ENCODE measurements at regions not wholly inside any gene's neighbourhood (a gene's known extent, or its start where the extent isn't known, plus 50 kb on each side); places are given as distances from the start of the nearest gene placed in this dataset.

DNA sequence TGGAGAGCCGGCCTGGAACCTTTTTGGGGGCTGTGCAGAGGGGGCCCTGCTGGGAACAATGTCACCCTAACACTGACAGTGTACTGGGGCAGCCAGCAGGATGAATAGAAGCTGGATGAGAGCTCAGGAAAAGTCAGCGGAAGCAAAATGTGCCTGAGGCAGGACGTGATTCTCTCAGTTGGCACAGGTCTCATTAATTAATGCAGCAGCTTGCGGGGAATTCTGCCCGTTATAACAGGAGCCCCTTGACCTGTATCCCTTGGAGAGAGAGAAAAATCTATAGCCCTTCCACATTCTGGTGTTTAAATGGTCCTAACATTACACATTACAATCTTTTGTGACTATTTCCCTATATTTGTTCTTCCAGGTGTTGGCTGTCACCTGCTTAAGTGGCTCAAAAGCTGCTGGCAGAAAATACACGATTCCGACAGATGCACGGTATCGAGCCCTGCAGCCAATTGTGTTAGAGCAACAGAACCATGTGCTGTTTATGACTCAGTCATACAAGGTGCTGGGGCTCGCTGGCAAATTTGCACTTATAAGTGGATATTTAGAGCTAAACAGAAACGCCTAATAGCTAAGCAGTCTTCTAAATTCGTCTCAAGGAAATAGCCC lies 854.7 kb downstream of the AACS start:
- Histone ChIP-seq H3K27ac (no peak overlapping the region), H3K27me3 (no peaks in the 10 kb centered on the region), H3K4me3 (no peak overlapping the region), H3K4me1 (no peaks in the 10 kb centered on the region), H3K9me3 (replicated peaks) (no peaks in the 10 kb centered on the region), H3K36me3 (no peaks in the 10 kb centered on the region)
- DNase-seq = no peak

DNA sequence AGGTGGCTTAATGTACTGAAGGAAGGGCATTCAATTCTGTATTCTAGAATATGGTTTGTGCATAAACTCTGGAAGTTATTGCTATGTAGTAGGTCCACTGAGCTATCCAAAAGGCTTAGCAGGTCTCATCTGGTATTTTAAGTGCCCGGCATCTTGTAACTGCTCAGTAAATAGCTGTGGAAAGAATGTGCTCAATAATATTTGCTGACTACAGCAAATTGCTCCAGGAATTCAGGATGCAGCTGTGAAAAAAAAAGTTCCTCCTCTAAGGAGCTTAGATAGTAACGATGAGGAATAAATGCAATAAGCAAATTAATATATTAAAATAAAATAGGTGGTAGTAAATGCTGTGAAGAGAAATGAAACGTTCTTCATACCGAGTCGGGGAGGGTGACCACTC lies 857.1 kb downstream of the AACS start:
- H3K4me3 ChIP-seq = no peak overlapping the region
- DNase-seq = no peak
- no peaks in the 10 kb centered on the region for H3K36me3 ChIP-seq
- no peaks in the 10 kb centered on the region for H3K27me3 ChIP-seq
- no peak overlapping the region for H3K27ac ChIP-seq
- H3K9me3 ChIP-seq (replicated peaks) = no peaks in the 10 kb centered on the region
- no peaks in the 10 kb centered on the region for H3K4me1 ChIP-seq

DNA sequence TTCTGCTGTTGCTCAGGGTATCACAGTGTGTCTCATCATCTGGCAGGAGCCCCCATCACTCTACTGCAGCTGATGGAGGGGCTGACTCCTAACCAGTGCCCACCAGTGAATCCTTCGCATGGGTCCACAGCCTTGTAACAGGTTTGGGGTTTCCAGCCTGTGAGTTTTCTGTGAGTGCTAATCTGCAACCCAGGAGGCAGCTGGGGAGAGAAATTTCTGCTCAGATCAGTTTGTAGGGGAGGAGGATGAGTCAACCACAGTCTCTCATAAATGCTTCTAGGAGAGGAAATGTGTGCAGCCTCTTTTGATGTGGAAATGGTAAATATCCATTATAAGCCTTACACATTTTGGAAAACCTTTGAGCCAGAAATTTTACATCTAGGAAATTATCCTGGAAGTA lies 871.3 kb downstream of the AACS start:
- Histone ChIP-seq H3K27ac (no peak overlapping the region), H3K4me1 (no peaks in the 10 kb centered on the region)
- DNase-seq = no peak

DNA sequence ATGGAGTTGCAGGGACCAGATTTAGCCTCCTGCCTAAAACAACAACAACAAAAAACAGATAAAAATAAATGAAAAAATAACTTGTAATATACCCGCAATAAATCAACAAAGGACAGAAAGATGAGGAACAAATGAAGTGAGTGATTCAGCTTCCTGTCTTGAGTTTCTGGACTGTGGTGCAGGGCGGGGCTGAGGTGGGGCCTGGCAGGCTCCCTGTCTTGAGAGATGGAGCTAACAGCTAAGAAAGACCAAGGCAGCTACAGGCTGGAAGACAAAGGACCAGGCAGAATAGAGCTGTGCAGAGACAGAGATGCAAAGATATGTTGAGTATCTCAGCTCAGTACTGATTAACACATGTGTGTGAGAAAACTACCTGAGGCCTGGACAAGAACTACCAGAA lies 879.2 kb downstream of the AACS start:
- Histone ChIP-seq H3K36me3 (no peaks in the 10 kb centered on the region), H3K9me3 (replicated peaks) (no peaks in the 10 kb centered on the region), H3K4me1 (no peaks in the 10 kb centered on the region), H3K4me3 (no peak overlapping the region), H3K27ac (no peak overlapping the region), H3K27me3 (no peaks in the 10 kb centered on the region; the same call in 1 of the 2 replicates)
- DNase-seq = no peak

More for the DNA sequence above, 871.3 kb downstream of the AACS start:
- Histone ChIP-seq H3K27me3 (no peaks in the 10 kb centered on the region; the same call in none of the 2 replicates), H3K9me3 (replicated peaks) (no peaks in the 10 kb centered on the region), H3K4me3 (no peak overlapping the region), H3K36me3 (no peaks in the 10 kb centered on the region)

DNA sequence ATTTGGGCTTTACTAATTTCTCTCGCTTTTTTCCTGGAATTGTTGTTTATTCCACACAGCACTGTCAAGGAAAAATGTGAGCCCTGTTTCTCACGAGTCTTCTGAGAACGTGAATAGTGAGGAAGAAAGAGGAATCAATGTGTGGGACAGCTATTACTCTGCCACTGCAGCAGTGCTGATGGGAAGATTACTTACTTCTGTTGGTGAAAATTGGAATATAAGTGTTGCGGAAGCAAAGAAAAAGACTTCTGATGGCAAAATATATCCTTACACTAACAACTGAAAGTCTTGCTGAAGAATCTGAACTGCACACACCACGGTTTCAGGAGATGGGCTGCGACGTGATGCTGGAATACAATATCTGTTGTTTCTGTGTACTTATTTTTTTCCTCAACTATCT lies 884.2 kb downstream of the AACS start:
- no peak for DNase-seq
- Histone ChIP-seq H3K4me1 (no peaks in the 10 kb centered on the region), H3K4me3 (no peak overlapping the region), H3K27ac (no peak overlapping the region), H3K9me3 (replicated peaks) (no peaks in the 10 kb centered on the region), H3K27me3 (no peaks in the 10 kb centered on the region), H3K36me3 (no peaks in the 10 kb centered on the region)

DNA sequence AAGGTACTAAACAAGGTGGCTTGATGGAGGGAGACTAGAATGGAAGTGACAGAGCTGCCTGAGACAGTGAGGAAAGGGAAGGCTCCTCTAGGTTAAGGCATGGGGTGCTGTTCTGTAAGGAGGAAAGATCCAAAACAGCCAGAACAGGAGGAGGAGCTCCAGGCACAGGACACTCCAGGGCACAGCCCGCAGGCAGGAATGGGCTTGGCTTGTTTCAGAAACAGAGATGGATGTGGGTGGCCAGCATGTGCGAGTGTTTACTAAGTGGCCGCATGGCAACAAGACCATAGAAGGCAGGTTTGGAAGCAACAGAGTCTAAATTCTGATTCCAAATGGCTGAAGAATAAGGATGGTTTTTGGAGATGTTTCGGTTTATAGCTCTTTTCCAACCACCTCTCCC lies 889.1 kb downstream of the AACS start:
- H3K36me3 ChIP-seq = no peaks in the 10 kb centered on the region
- H3K27me3 ChIP-seq = no peaks in the 10 kb centered on the region
- no peak overlapping the region for H3K4me3 ChIP-seq
- no peak overlapping the region for H3K27ac ChIP-seq
- no peak for DNase-seq
- H3K4me1 ChIP-seq = no peaks in the 10 kb centered on the region
- H3K9me3 ChIP-seq (replicated peaks) = no peaks in the 10 kb centered on the region

DNA sequence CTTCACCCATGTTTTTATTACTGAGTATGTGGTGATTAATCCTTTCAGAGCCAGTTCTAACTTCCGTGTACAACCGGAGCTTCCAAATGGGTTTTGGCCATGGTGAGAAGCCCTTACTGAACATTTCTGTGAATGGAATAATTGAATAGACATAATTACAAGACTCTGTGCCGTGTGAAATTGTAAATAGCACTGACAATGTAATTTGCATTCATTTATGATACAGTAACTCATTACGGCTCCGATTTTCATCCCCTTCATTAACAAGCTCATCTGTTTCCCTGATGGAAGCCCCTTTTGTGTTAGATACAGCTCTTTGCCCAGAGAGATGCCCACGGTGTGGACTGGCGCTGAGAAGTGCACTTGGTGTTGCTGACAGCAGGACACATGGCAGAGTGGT lies 891.0 kb downstream of the AACS start:
- Histone ChIP-seq H3K9me3 (replicated peaks) (no peaks in the 10 kb centered on the region), H3K27ac (no peak overlapping the region)

DNA sequence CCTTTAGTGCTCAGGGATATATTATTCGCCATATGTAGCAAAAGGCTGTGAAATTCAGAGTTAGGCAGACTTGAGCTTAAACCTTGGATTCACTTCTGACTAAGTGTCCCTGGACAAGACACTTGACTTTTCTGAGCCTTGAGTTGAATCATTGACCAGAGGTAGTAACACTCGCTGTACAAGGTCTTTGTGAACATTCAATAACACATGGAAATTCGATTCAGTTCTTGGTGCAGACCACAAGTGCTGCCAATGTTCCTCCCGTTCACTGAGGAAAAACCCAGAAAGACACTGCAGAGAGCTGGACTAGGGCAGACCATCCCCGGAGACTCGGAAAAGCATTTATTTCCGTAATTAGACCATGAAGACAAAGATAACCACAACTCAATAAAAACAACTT lies 901.4 kb downstream of the AACS start:
- Histone ChIP-seq H3K4me1 (no peaks in the 10 kb centered on the region), H3K27ac (no peak overlapping the region), H3K4me3 (no peak overlapping the region), H3K27me3 (no peaks in the 10 kb centered on the region), H3K36me3 (no peaks in the 10 kb centered on the region), H3K9me3 (replicated peaks) (no peaks in the 10 kb centered on the region)
- DNase-seq = no peak

More for the DNA sequence above, 891.0 kb downstream of the AACS start:
- H3K27me3 ChIP-seq = no peaks in the 10 kb centered on the region
- H3K4me1 ChIP-seq = no peaks in the 10 kb centered on the region
- no peak for DNase-seq
- no peak overlapping the region for H3K4me3 ChIP-seq
- H3K36me3 ChIP-seq = no peaks in the 10 kb centered on the region

DNA sequence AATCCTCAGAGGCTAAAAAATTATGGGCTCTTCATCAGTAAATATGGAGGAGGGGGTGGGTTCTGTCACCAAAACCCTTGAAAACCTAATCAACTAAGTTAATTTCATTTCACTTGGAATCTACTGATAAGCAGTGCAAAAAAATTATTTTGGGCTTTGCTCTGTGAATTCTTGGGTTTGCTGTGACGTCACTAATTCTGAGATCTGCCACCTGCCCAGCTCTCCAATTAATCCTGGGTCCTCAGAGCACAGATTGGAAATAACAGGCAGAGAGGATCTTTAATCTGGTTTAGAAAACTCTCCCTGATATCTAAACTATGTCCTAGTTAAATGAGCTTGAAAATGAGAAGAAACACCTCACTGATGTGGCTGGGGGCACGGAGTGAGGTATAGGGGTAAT lies 903.2 kb downstream of the AACS start:
- Histone ChIP-seq H3K27ac (no peak overlapping the region), H3K4me1 (no peaks in the 10 kb centered on the region), H3K36me3 (no peaks in the 10 kb centered on the region), H3K9me3 (replicated peaks) (no peaks in the 10 kb centered on the region), H3K4me3 (no peak overlapping the region), H3K27me3 (no peaks in the 10 kb centered on the region)
- DNase-seq = no peak

DNA sequence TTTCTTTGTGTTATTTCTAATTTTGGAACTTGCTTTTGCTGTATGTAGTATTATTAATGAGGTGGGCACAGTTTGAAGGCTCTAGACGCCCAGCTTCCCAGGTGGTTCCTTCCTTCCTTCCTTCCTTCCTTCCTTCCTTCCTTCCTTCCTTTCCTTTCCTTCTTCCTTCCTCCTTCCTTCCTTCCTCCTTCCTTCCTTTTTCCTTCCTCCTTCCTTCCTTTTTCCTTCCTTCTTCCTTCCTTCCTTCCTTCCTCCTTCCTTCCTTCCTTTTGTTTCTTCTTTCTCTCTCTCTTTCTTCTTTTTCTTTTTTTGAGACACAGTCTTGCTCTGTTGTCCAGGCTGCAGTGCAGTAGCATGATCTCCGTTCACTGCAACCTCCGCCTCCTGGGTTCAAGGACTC lies 906.7 kb downstream of the AACS start:
- Histone ChIP-seq H3K36me3 (no peaks in the 10 kb centered on the region), H3K27ac (no peak overlapping the region), H3K4me1 (no peaks in the 10 kb centered on the region), H3K27me3 (no peaks in the 10 kb centered on the region), H3K4me3 (no peak overlapping the region), H3K9me3 (replicated peaks) (no peaks in the 10 kb centered on the region)
- DNase-seq = no peak

DNA sequence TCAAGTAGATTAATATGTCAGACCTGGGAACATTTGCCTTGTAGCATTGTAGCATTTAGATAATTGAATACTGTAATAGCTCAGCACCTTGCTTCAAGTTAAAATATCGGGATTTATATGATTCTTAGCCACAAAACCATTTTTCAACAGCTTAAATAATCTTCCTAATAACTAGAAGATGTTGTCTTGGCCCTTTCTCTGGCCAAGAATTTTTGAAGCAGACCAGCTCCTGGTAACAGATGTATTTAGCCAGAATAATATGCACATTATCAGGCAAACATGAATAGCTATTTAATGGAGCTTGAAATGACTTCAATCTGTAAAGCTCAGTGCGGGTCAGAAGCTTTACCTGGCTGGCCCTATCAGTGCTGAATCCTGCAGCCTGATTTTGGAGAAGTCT lies 913.1 kb downstream of the AACS start:
- no peak for DNase-seq
- H3K9me3 ChIP-seq (replicated peaks) = no peaks in the 10 kb centered on the region
- no peaks in the 10 kb centered on the region for H3K36me3 ChIP-seq
- H3K27ac ChIP-seq = no peak overlapping the region
- no peaks in the 10 kb centered on the region for H3K4me1 ChIP-seq
- H3K27me3 ChIP-seq = no peaks in the 10 kb centered on the region
- H3K4me3 ChIP-seq = no peak overlapping the region

DNA sequence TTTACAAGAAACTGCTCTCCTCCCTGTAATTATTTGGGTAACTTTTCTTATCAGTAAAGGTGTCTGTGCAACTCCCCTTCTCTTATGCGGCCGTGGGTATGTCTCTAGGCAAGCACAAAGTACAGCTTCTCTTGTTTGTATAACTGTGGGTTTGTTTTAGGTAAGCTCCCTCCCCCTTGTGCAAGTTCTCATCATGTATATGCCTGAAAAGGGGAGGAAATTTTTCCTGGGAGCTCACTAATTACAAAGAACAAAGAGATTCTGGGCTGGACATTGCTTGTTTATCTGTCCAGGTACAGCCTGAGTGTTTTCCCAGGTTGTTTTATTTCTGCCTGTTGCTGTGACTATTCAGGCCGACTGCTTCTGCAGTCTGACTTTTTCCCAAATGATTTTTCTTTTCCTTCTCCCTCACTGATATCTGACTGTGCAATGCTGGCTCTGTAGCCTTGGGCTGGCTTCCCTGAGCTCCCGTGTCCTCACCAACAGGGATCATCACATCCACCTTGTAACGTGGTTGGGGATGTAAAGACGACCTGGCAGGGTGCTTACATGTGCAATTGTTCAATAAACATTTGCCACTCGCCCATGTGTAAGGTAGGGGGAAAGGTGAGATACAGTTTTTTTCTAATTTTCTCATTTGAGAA lies 916.5 kb downstream of the AACS start:
- DNase-seq = no peak
- Histone ChIP-seq H3K27me3 (no peaks in the 10 kb centered on the region), H3K4me3 (no peak overlapping the region), H3K9me3 (replicated peaks) (no peaks in the 10 kb centered on the region), H3K4me1 (no peaks in the 10 kb centered on the region), H3K36me3 (no peaks in the 10 kb centered on the region), H3K27ac (no peak overlapping the region)

DNA sequence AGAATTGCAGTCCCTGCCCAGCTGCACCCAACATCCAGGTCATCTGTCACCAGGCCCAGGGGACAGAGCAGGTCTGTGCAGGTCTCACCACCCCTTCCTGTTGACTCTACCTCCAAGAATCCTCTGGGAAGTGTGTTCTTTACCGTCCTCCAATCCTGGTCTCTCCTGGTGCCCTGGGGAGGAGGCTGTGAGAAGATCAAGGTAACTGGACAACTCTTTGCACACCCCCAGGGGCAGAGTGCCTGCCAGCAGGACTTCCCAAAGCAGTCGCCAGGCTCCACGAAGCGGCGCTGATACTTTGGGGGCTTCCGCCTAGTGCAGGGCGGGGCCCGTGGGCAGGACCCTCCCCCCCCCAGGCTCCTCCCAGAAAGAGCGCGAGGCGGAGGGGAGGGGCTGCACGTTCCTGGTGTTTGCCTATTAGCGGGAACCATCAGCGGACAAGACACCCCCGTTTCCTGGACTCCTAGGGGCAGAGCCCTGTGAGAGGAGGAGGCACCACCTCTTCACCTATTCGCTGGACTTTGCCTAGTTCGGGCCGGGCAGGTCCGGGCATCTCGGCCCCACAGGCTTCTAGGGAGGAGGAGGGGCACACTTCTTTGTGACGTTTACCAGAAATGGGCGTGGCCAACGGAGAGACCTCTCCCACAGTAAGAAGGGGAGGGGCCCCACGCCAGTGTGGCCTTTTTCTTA lies 918.0 kb downstream of the AACS start:
- no peak for DNase-seq
- Histone ChIP-seq H3K27ac (no peak overlapping the region), H3K4me3 (no peak overlapping the region), H3K4me1 (no peaks in the 10 kb centered on the region), H3K36me3 (no peaks in the 10 kb centered on the region), H3K9me3 (replicated peaks) (no peaks in the 10 kb centered on the region), H3K27me3 (no peaks in the 10 kb centered on the region)

DNA sequence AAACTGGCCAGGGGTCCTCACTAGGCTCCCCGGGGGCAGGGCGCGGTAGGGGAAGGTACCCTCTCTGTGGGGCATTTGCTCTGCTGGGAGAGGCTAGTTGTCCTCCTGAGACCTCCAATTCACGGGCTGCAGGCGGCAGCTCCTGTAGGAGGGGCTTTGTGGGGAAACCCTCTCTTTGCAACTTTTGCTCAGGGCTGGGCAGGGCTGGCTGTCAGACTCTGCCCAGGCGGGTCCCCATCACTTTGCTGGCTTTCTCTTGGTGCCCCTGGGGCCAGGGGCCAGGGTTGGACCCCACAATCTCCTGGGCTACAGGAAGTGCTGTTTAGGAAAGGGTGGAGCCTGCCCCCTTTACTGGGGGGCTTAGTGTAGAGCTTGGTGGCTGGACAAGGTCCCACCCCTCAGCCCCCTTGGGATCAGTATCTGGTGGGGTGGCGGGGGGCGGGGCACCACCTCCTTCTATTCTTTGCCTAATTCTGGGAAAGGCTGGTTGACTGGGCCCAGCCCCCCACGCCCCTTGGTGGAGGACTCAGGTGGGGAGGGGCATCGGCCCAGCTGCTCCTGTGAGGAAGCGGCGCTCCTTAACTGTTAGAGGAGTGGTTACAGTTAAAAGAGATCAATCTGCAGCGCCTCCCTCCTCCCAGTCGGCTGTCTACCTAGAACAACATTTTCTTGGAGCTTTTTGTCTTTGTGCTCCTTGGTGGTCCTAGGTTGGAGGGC lies 918.7 kb downstream of the AACS start:
- Histone ChIP-seq H3K27ac (no peak overlapping the region), H3K27me3 (no peaks in the 10 kb centered on the region), H3K4me1 (no peaks in the 10 kb centered on the region), H3K36me3 (no peaks in the 10 kb centered on the region), H3K9me3 (replicated peaks) (no peaks in the 10 kb centered on the region), H3K4me3 (no peak overlapping the region)
- DNase-seq = no peak

DNA sequence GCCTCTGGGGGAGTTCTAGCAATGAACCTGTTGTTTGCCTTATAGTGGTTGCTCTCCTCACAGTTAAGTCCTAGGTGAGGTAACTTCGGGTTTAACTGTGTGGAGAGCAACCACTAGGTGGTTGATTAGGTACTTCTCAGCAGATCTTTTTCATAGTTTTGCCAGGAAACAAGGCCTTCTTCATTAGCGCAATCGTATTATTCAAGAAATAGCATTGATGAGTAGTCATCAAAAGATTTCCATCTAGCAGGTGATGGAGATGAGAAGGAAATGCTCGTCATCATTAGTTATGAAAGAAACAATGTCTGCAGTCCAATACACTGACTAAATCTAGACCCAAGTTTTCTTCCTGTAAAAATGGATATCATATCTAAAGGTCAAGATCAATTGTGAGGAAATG lies 923.3 kb downstream of the AACS start:
- no peak overlapping the region for H3K27ac ChIP-seq
- no peak overlapping the region for H3K4me3 ChIP-seq
- H3K36me3 ChIP-seq = no peaks in the 10 kb centered on the region
- no peaks in the 10 kb centered on the region for H3K9me3 ChIP-seq (replicated peaks)
- no peaks in the 10 kb centered on the region for H3K4me1 ChIP-seq
- DNase-seq = no peak
- no peaks in the 10 kb centered on the region for H3K27me3 ChIP-seq

Measured in SJCRH30 (cell line).